GM23248 (cell line): ENCODE measurements at regions not wholly inside any gene's neighbourhood (a gene's known extent, or its start where the extent isn't known, plus 50 kb on each side); places are given as distances from the start of the nearest gene placed in this dataset.

Experiments used
- EZH2 ChIP-seq: fragments of 200-600 bp; sonication (generic); IDR thresholded peaks from 2 replicates; pipeline ENCODE4 v1.6.1; 2018; ENCODE audit warnings: antibody characterized with exemption, mild to moderate bottlenecking; ENCODE audit not compliant: insufficient read depth, poor library complexity, severe bottlenecking
- EZH2phosphoT487 ChIP-seq: fragments of 200-600 bp; sonication (generic); IDR thresholded peaks from 2 replicates; pipeline ENCODE4 v1.6.1; 2018; ENCODE audit warnings: antibody characterized with exemption, moderate library complexity, mild to moderate bottlenecking, low read depth; ENCODE audit not compliant: insufficient read depth

- no peak for TF ChIP-seq EZH2
- no peak for TF ChIP-seq EZH2phosphoT487
Observed at GRCh38 chr14:56972948-56973347, 162.7 kb upstream of the OTX2 start.
